ENCODE measurements at regions not wholly inside any gene's neighbourhood (a gene's known extent, or its start where the extent isn't known, plus 50 kb on each side); places are given as distances from the start of the nearest gene placed in this dataset.
"Not testable (repeated sequence)": the region's sequence is repeated elsewhere in the genome, so short reads cannot be mapped to it uniquely, and the experiment has no call there.

DNA sequence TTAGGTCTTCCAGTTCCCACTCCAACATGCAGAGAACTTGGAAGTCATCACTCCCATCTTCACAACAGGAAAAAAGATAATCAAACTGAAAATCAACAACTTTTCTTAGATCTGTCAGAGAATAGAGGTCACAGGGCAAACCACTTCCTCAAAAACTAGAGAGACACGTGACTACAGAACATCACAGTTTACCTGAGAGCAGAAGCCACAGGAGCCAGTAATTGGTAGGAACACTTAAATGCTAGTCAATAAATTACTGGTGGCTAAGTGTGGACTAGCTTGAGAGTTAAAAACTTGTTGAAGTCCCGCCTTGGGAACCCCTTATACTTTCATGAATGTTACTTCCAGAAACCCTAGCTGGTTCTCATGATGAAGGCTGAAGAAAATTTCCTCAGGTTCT lies 81.1 kb downstream of the THSD1 start:
- DNase-seq = not testable (repeated sequence)

DNA sequence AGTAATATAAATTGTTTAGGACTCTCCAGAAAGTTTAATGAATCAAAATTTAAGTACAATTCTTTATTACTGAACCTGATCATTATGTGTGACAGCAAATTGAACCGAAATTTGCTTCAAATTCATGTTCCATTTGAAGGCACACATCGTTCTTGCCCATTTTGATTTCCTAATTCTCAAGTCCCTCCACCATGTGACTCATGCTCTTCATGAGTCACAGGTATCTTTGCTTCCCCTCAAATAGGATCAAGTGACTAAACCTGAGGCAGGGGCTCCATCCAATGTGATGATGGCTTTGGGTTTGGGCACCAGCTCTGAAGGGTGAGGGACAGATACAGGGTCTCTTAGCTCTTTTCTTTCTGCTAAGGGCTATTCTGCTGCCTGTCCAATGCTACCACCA lies 86.1 kb downstream of the THSD1 start:
- no peak for DNase-seq

DNA sequence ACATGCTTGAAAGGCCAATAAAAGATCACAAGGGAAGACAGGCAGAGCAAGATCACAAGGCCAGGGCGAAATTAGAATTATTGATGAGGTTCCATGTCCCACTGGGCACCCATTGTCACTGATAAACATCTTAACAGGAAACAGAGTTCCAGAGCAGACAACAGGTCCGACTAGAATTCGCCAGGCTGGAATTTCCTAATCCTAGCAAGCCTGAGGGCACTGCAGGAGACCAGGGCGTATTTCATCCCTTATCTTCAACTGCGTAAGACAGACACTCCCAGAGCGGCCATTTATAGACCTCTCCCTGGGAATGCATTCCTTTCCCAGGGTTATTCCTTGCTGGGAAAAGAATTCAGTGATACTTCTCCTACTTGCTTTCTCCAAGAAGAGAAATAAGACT lies 96.1 kb downstream of the THSD1 start:
- not testable (repeated sequence) for DNase-seq

DNA sequence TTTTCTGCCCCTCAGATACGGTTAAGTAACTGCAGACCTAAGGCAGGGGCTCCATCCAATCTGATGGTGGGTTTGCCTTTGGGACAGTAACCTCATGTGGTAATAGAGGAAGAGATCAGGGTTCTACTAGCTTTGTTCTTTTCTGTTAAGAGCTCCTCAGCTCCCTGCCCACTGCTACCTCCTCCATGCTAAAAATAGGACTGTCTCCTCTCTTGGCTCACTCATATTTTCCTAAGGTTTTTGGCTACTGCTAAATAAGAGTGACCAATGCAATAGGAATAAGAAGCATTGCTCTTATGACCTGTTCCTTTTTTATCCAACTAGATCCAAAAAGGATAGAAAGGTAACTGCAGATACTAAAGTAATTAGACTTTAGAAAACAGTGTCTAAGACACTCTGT lies 99.6 kb downstream of the THSD1 start:
- not testable (repeated sequence) for DNase-seq

DNA sequence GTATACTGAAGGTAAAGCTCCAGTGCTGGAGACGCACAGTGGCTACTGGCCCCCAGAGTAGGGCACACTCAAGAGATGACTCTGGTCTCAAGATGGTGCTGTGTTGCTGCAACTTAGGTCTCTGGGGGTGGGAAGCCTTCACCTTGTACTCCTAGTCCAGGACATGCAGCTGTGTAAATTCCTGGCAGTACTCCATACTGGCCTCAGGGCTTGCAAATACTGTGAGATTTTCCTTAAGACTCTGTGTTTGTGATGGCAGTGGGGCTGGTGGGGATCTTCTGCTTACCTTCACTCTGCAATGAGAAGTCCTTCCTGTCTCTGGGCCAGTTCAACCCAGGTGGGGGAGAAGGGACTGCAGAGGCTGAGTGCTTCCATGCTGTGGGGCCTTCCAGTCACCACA lies 102.9 kb downstream of the THSD1 start:
- not testable (repeated sequence) for DNase-seq

DNA sequence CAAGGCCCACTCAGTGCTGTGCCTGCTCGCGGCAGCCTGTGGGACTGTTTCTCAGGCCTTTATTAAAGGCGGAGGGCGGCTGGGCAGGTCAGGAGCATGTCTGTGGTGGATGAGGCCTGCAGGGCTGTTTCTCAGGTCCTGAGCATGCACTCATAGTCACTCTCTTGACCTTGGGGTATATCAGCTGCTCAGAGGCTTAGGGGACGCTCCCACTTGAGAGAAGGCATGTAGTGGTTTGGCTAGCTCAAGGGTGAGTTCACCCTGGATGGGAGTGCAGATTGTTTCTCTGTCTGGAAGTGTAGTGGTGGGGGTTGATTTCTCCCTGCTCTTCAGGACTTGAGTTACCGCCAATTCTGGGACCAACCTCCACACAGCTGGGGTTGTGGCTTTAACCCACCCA lies 103.3 kb downstream of the THSD1 start:
- DNase-seq = not testable (repeated sequence)

DNA sequence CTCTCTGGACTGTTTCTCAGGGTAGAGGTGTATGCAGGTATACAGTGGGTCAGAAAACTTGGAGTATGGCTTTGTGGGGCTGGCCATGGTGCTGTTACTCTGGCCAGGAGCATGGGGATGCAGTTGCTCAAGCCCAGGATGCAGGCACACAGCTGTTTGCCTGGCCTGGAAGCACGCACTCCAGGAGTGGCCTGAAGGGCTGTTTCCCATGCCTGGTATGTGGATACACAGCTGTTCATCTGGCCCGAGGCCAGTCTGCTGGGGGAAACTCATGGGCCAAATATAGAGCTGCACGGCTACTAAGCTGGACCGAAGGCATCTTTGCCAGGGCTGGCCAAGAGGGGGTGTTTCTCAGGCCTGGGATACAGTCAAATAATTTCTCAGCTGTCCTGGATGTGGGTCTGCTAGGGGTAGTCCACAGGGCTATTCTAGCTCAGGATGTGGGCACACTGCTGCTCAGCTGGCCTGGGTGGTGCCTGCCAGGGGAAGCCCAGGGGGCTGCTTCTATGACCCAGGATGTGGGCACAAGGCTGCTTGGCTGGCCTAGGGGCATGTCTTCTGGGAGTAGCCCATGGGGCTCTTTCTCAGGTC lies 104.1 kb downstream of the THSD1 start:
- DNase-seq = not testable (repeated sequence)

DNA sequence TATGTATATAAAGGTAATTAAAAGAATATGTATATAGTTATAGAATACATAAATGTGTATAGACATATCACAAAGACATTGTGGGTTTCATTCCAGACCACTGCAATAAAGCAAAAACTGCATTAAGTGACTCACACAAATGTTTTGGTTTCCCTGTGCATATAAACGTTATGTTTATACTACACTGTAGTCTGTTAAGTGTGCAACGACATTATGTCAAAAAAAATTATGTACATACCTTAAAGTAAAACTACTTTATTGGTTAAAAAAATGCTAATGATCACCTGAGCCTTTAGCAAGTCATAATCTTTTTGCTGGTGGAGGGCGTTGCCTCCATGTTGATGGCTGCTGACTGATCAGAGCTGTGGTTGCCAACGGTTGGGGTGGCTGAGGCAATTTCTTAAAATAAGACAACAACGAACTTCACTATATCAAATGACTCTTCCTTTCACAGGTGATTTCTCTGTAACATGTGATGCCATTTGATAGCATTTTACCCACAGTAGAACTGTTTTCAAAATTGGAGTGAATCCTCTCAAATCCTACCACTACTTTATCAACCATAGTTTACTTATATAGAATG lies 107.8 kb downstream of the THSD1 start:
- DNase-seq = not testable (repeated sequence)

DNA sequence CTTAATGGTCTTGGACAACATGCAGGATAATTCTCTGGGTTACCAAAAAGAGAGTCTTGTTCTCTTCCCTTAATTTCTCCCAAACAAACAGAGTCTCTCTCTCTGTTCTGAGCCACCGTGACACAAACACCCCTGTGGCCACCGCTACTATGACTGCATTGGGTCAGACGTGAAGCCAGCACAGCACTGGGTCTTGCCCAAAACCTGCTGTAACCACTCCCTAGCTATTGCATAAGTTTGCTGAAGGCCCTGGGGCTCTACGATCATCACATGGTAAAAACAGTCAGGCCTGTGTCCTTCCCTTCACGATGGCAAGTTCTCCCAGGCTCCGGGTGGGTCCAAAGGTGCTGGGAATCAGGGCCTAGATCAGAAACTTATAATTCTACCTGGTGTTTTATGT lies 117.1 kb downstream of the THSD1 start:
- DNase-seq = not testable (repeated sequence)

DNA sequence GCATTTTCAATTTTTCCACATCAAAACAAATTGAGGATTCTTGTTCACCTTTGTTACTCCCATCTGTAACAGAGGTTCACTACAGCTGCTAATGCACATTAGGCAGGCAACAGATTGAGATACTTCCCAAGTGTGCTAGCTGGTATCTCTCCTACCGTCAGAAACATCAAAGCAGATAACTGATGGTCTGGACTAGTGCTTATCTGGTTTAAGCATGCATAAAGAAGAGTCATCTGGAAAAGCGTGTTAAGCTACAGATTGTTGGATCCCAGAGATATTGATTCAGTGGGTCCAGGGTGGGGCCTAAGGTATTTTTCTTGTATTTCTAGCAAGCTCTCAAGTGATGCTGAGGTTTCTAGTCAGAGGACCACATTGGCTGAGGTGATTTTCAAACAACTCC lies 122.0 kb upstream of the NEK3 start:
- not testable (repeated sequence) for DNase-seq

DNA sequence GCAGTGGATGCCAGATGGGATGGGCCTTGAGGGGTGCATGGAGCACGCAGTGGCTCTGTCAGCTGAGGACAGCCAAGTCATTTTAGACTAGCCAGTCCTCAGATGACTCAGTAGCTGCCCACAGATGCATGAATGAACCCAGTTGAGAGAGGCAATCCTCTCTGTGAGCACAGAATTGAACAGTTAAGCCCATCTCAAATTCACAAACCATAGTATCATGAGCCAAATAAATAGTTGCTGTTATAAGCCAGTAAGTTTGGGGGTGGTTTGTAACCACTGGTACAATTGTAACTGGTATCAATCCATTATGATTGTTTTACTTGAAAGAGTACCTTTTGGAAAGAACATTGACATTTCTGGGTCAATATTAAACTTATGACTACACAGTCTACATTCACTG lies 120.0 kb upstream of the NEK3 start:
- DNase-seq = not testable (repeated sequence)

DNA sequence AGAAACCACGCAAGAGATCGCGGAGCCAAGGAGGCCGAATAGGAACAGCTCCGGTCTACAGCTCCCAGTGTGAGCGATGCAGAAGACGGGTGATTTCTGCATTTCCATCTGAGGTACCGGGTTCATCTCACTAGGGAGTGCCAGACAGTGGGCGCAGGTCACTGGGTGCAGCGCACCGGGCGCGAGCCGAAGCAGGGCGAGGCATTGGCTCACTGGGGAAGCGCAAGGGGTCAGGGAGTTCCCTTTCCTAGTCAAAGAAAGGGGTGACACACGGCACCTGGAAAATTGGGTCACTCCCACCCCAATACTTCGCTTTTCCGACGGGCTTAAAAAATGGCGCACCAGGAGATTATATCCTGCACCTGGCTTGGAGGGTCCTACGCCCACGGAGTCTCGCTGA lies 94.9 kb upstream of the NEK3 start:
- DNase-seq = not testable (repeated sequence)

DNA sequence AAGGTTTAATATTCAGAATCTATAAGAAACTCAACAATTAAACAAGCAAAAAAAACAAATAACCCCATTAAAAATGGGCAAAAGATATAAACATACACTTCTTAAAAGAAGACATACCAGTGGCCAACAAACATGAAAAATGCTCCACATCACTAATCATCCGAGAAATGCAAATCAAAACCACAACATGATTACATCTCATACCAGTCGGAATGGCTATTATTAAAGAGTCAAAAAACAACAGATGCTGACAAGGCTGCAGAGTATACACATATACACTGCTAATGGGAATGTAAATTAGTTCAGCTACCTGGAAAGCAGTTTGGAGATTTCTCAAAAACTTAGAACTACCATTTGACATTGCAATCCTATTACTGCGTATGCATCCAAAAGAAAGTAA lies 81.4 kb upstream of the NEK3 start:
- not testable (repeated sequence) for DNase-seq

DNA sequence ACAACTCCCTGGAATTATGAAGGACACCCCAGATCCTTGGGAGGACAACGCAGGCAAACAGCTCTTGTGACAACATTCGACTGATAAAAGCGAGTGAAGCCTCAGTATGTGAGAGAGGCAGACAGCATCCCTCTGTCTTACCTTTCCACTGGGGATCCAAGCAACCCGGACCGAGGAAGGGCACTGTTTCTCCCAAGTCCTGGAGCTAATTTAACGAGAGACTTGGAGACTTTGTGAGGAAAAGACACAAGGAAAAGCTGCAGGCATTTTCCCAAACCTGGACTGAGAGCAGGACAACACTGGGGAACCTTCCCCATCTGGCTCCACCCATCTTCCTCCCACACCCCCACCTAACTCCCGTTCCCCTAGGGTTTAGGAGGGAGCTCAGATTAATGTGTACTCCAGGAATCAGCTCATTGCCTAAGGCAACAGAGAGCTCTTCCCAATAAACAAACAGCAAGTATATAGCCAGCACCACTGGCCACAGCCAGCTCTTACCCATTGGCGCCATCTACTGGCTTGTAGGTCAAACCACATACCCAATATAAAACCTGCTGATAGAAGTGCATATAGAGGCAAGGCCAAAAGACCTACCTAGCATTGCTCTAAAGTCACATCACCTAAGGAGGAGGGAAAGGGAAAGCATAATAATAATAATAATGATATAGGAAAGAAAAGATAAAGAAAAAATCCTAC lies 76.7 kb upstream of the NEK3 start:
- peak; percentile 6 for DNase-seq

DNA sequence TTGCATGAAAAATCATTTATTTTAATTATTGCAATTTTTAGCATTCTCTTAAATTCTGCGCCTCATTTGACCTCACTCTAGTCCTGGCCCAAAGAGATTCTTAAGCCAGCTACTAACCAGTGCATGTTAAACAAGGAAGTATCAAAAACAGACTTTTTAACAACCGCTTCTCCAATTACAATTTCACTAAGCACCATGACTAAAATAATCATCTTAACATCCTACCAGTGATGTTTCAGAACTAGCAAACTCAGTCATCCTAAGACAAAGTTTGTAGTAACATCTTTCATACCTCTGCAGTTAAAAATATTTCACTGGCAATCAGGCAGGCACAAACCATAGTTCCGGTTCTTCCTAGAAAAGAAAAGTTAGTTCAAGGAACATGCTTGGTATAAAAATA lies 75.5 kb upstream of the NEK3 start:
- DNase-seq = not testable (repeated sequence)

DNA sequence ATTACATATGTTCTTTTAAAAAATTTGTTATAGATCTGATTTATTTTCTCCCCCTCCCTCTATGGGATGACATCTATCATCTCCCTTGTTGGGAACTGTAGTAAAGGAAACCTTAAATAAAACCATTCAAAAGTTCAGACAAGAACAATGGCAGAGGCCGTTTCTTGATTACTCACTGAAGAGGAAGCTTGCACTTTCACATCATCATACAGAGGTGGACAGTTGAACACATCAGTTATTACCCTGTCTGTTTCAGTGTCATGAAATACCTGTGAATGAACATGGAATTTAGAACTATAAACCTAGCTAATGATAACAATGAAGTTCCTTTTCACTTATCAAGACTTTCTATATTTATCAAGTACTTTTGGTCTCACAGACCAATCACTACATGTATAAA lies 63.7 kb upstream of the NEK3 start:
- DNase-seq = not testable (repeated sequence)

DNA sequence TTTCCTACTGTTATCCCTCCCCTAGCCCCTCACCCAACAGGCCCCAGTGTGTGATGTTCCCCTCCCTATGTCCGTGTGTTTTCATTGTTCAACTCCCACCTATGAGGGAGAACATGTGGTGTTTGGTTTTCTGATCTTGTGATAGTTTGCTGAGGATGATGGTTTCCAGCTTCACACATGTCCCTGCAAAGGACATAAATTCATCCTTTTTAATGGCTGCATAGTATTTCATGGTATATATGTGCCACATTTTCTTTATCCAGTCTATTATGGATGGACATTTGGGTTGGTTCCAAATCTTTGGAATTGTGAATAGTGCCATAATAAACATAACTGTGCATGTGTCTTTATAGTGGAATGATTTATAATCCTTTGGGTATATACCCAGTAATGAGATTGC lies 54.5 kb upstream of the NEK3 start:
- DNase-seq = not testable (repeated sequence)

DNA sequence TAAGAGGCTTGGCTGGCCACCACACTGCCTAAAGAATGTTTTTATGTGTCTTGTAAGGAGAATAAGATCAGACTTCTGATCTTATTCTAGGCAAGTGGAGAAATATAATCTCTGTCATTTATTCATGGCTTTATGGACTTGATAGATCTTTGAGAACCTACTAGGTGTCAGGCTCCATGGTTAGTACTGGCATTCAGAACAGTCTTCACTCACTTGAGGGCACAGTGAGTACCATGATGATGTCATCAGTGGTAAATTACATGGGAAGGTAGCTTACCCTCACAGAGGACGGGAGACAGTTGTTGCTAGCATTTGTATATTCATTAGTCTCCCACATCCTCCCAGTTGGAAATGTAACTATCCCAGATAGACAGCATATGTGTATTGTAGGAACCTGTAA lies 53.5 kb upstream of the NEK3 start:
- DNase-seq = not testable (repeated sequence)

DNA sequence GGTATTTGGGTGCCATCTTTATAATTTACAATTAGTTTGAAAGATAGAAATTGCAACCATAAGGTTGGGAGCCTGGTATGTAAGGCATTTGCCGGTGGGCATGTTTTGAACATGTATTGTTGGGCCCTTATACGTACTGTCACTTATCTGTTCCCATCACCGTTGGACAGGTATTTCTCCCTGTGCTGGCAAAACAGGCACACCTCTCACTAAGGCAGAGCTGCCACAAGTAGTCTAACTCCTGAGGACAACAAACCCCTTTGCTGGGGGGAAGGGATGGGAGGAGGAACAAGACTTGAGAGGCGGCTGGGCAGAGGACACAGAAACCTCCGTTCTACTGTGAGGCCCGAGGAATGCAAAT lies 52.0 kb upstream of the NEK3 start:
- DNase-seq = not testable (repeated sequence)

DNA sequence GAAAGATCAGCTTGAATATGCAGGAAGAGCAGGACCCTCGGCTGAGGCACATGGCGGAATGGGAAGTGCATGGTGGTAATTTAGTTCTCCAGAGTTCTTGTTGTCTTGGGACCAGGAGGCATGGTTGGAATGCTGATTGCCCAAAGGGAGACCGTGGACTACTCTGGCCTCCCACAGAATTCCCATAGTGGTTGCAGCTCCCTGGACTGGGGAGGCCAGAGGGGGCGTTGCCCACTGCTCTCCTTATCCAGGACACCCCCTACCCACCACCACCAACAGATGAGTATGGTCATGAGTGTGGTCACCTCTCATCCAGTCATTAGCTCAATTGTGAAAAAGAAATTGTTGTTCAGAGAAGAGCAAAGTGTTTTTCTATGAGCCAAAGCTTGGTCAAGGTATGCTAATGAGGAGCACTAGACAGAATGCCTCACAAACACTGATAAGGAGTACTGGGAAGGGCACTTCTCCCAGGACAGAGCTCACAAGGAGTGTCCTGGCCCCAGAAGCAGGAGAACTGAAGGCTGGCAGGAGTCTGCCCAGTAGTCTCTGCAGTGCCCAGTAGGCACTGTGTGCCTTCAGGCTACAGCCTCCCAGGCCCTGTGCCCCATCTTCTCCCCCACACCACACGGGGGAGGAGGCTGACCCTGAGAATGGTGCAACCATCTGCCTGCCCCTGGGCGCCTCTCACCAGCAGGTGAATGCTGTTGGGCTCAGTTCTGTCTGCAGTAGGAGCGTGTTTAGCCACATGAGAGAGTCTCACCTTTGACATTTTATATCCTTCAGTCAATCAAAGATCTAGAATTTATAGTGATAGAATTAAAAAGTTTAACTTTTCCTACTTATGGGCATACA lies 51.4 kb upstream of the NEK3 start:
- not testable (repeated sequence) for DNase-seq

All from NCI-H1436 (cell line).